ENCODE measurements at regions not wholly inside any gene's neighbourhood (a gene's known extent, or its start where the extent isn't known, plus 50 kb on each side); places are given as distances from the start of the nearest gene placed in this dataset.

GRCh38 chr1:80023358-80023757 is 1016.8 kb upstream of the ADGRL4 start:
- no peak for TF ChIP-seq POLR2AphosphoS5 (IDR thresholded peaks at IDR 0.05)
- TF ChIP-seq CTCF (IDR thresholded peaks at IDR 0.05) = no peak

Measured in breast epithelium (tissue), 3 donors.